HG02885 (cell line): ENCODE measurements at regions not wholly inside any gene's neighbourhood (a gene's known extent, or its start where the extent isn't known, plus 50 kb on each side); places are given as distances from the start of the nearest gene placed in this dataset.
A peak's percentile ranks its signal among the peaks of the same experiment; 100 is the strongest.
"Not testable (repeated sequence)": the region's sequence is repeated elsewhere in the genome, so short reads cannot be mapped to it uniquely, and the experiment has no call there.

Experiments
- ATAC-seq: cut with Tn5 transposase; IDR thresholded peaks from one replicate; pipeline ENCODE4 v1.9.1; 2021; ENCODE audit warnings: mild to moderate bottlenecking; ENCODE audit not compliant: unreplicated experiment, poor library complexity

DNA sequence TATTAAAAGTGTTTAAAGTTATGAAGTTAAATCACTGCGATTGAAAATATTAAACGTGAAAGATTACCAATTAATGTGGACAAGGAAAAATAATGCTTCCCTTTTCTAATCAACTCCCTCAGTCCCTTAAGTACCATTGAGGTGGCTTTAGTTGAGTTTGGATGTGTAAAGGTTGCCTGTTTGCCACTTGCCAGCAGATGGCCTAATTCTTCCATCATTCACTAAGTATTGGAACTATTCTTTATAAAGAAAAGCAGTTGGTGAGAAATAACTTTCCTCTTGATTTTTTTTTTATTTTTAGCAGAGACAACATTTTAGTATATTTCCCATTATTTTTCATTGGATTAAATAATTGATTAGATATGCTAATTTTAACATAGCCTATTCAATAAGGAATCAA, 295.9 kb upstream of the TACR3 start:
- no peak for ATAC-seq

DNA sequence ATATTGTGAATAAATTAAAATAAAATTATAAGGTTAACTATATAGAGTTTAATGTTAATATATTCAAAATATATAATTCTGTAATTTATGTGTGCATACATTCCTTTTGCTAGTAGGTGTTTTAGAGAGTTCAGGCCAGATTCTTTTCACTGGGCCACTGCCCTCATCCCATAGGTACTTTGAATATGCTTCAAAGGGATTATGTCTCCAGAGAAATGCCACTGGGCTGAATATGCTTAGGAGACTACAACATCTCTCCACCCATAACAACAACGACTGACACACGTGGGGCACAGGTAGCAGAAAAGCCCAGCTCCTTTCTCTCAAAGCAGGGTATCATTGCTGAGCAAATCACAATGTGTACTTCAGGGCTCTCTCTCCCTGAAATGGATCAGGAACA, 290.9 kb upstream of the TACR3 start:
- no peak for ATAC-seq

DNA sequence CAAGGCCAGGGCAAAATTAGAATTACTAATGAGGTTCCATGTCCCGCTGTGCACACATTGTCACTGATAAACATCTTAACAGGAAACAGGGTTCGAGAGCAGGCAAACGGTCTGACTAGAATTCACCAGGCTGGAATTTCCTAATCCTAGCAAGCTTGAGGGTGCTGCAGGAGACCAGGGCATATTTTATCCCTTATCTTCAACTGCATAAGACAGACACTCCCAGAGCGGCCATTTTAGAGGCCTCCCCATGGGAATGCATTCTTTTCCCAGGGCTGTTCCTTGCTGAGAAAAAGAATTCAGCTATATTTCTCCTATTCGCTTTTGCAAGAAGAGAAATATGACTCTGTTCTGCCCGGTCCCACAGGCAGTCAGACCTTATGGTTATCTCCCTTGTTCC, 282.5 kb upstream of the TACR3 start:
- ATAC-seq, result not testable (repeated sequence)

DNA sequence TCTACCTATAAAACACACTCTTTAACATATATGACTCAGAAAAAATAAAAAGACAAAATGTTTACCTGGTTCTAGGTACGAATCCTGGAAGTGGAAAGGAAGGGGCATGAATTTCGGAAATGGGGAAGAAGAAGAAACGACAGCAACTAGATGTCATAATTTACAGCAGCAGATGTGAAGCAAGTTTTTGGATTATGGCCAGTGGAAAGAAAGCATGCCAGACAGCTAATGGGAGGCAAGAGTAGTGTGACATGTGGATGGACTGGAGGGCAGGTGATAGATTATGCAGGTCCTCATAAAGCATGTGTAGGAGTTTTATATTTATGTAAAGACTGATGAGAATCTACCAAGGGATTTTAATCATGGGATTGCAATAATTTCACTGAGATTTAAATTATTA, 279.0 kb upstream of the TACR3 start:
- no peak for ATAC-seq

DNA sequence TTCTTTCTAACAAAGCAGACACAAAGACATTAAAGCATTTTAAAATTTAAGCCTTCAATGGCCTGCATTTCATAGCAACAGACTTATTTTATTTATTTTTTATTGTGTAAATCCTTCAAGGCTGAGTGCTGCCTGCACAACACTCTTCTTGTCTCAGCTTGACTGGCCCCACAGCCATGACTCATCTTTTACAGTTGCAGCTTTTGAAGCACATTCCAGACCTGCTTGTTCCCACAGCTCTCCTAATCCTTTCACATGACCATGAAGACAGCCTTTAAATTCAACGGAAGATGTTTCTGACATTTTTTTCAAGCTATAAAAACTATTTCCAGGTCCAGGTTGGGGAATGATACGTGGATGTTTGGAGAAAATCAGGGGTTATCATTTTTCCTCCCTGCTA, 276.9 kb upstream of the TACR3 start:
- no peak for ATAC-seq

DNA sequence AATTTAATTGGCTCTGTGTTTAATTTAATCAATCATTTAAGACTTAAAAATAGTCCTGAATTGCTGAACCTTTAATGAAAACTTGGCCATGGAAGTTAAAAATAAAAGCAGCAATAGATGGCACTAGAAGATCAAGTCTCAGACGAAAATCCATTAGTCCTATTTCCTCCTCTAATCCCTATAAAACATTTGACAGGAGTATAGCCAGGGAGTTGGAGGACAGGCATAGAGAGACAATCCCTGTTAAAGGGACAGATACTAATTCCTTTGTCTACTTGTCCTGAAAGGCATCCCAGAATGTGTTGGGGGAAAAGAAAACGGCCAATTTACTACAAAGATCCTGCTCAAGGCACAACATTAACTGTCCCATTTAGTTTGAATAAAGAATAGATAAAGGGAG, 276.3 kb upstream of the TACR3 start:
- ATAC-seq, result no peak

DNA sequence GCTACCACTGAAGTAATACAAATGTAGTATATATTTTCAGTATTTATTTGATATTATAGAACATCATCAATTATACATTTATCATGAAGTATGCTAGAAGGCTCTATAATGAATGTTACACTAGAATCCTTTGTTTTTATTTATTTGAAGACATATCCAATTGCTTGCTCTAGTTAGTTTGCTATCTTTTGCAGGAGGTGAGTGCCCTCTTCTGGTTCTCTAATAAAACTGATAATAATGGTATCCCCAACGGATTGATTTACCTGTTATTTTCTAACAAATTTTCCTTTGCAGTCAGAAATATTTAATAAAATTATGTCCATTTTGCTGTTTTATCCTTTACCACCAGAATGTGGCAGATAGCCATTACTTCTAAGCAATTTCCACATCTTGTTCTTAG, 274.3 kb upstream of the TACR3 start:
- ATAC-seq, result no peak

DNA sequence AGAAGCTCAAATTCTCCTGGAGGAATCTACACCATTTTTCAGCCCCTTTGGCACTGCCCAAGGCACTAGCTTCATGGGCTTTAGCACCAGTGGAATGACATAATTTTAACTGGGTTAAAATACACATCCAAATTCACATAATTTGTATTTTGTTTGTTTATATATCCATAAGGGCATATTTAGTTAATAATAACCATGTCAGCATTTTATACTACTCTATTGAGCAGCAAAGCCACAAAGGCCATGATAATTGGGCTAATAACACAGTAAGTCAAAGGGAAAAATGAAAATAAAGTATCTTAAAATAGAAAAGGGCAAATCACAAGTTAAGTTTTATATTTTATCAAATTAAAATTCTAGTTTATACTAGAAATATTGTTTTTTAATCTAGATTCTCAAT, 262.7 kb upstream of the TACR3 start:
- no peak for ATAC-seq

DNA sequence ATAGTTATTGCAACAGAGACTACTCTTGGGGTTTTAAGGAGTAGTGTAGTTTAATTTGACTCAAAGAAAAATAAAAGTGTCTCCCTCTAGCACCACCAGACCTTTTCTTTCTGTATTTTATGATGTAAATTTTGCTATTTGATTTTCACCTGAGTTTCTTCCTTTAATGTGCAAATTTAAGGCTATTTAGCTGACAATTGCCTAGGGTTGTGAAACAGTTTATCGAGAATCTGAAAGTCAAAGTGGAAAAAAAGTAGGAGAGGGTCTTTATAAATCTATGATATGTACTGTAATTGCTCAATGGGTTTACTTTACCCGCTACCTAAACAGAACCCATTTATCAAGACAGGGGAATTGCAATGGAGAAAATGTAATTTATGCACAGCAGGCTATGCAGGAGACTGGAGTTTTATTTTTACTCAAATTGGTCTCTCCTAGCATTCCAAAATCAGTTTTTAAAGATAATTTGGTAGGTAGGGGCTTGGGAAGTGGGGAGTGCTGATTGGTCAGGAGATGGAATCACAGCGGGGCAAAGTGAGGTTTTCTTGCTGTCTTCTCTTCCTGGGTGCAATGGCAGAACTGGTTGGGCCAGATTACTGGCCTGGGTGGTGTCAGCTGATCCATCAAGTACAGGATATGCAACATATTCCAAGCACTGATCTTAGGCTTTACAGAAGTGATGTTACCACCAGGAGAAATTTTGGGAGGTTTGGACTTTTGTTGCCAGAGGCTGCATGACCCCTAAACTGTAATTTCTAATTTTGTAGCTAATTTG, 228.6 kb upstream of the TACR3 start:
- ATAC-seq, result no peak

DNA sequence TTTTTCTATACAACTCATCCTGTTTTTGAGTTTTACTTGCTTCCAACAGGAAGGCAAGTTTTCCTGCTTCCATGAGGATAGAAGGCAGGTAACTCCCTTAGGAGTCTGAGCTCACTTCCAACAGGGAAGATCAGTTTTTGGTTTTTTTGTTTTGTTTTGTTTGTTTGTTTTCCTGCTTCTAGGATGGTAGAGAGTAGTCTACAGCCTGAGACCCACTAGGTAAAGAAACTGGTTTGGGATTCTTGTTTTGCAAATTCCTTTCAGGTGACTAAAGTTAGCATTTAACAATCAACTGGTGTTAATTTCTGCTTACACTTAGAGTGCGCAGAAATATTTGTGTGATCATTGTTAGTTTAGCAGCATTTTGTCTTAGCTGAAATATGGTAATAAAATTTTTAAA, 227.8 kb upstream of the TACR3 start:
- ATAC-seq, result no peak

DNA sequence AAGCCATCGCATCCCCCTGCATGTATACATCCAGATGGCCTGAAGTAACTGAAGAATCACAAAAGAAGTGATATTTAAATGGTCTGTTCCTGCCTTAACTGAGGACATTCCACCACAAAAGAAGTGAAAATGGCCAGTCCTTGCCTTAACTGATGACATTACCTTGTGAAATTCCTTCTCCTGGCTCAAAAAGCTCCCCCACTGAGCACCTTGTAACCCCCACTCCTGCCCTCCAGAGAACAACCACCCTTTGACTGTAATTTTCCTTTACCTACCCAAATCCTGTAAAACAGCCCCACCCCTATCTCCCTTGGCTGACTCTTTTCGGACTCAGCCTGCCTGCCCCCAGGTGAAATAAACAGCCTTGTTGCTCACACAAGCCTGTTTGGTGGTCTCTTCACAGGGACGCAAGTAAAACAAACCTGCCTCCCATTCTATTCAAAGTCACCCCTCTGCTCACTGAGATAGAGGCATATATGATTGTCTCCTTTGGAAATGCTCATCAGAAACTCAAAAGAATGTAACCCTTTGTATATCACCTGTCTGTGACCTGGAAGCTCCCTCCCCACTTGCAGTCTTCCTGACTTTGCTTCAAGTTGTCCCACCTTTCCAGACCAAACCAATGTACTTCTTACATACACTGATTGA, 227.0 kb upstream of the TACR3 start:
- not testable (repeated sequence) for ATAC-seq

DNA sequence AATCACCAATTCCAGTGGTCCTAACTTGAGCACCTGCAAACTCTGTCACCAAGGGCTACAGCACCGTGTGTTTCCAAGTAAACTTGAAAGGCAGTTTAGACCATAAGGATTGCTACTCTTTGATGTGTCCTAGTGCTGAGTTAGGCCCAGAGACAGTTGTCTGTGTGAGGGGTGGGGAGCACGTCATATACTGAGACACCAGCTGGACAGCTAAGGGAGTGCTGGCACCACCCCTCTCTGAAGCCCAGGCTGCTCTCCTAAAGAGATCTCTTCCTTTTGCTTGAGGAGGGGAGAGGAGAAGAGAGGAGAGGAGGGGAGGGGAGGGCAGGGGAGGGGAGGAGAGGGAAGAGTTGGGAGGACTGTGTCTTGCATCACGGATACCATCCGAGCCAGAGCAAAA, 218.7 kb upstream of the TACR3 start:
- ATAC-seq, result no peak

DNA sequence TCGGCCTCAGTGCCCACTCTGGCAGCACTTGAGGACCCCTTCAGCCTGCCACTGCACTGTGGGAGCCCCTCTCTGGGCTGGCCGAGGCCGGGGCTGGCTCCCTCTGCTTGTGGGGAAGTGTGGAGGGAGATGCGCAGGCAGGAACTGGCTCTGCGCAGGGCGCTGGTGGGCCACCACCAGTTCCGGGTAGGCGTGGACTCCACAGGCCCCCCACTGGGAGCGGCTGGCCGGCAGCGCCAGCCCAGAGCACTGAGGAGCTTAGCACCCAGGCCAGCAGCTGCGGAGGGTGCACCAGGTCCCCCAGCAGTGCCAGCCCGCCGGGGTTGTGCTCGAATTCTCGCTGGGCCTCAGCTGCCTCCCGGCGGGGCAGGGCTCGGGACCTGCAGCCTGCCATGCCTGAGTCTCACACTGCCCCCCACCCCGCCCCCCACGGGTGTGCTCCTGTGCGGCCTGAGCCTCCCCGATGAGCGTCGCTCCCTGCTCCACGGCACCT, 216.9 kb upstream of the TACR3 start:
- no peak for ATAC-seq

DNA sequence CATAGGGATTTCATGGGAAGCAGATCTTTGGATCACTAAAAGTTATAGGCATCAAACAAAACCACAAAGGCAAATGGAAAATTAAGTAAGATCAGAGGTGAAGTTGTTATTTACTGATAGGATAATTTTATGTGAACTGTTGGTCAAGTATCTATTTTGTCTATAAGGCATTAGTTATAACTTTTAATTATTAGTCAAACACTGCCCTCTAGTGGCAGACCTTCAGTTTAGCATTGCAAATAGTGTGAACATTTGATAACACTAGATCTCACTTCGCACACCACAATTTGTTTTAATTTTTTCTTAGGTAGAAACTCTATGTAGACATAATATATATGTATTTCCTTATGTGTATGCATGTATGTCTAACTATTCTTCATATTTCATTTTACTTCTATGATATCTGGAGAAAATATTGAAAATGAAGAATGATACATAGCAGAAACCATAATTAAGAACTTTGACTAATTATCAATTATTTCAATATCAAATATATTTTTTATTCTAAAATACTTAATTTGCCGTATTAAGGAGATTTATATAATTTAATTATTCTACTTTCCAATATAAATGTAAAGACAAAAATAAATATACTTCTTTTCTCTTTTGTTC, 214.5 kb upstream of the TACR3 start:
- ATAC-seq, result peak; percentile 85

DNA sequence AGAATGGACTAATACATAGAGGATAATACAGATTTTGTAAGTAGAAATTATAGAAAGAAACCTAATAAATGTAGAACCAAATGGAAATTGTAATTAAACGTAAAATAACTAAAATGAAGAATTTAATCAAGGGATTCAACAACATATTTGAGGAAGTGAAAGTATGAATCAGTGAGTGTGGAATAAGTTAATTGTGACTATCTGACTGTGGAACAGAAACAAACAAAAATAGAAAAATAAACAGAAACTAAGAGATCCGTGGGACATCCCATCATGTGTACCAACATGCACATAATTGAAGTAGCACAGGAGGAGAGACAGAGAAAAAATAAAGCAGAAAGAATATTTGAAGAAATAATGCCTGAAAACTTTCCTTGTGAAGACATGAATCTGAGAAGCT, 208.6 kb upstream of the TACR3 start:
- no peak for ATAC-seq

DNA sequence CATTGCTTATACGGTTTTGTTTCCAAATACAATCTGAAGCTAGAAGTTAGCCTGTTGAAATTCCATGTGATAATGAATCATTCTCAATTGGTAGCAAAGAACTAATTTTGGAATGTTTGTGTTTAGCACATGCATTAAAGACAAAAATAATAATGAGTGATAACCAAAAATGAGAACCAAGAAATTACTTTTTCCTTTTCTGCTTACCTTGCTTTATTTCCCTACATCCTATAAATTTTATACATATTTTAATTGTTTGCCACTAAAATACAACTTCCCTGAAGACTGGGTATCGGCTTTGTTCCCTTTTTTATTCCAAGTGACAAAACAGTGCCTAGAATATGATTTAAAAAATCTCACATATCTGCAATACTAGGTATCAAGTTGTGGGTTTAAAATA, 203.8 kb upstream of the TACR3 start:
- ATAC-seq, result no peak

DNA sequence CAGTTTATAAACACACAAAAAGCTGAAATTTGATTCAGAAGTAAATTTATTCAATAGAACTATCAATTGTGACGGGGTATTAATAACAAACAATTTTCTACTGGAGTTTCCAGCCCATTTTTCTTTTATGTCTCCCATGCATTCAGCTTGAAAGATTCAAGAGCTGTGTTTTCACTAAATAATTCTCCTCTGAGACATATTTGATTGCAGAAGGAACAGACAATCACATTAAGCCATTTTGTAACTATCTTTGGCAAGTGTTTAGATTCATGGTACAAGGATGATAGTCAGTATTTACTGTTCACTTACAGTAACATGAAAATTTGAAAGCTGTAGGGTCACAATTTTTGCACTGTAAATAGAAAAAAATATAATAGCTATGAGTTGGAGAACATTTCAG, 198.4 kb upstream of the TACR3 start:
- no peak for ATAC-seq

DNA sequence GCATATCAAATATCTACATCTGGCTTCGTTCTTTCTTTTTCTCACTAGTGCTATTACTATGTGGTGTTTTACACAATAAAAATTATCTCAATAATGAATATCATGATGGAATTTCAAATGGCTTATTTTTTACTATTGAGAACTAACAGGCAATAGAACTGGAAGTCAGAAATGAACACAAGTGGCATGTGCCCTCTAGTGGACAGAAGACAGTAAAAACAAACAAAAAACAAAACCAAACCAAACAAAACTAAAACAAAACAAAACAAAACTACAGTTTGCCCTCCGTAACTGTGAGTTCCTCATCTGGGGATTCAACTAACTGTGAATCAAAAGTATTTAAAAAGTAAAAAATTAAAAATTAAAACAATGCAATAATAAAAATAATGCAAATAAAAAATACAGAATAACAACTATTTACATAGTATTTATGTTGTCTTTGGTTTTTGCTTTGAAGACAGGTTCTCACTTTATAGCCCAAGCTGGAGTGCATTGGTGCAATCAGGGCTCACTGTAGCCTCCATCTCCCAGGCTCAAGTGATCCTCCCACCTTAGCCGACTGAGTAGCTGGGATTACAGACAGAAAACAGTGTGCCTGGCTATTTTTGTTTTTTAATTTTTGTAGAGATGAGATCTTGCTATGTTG, 195.6 kb upstream of the TACR3 start:
- ATAC-seq, result peak; percentile 91

DNA sequence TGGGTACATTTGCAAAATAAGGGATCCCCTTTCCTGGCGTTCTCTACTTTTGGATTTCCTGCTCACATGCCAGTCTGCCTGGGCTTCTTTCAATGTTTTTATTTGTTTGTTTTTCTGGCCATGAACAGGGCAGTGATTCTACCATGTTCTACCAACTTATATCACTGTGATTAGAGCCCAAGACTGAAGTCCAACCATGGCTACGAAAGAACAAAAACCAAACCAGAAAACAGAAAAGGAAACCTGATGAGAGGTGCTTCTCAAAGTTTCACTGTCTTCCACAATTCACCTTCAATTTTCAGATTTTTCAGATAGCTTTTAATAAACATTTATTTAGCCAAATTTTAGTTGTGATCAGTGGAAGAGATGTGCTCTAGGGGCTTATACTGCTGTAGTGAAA, 187.6 kb upstream of the TACR3 start:
- no peak for ATAC-seq

DNA sequence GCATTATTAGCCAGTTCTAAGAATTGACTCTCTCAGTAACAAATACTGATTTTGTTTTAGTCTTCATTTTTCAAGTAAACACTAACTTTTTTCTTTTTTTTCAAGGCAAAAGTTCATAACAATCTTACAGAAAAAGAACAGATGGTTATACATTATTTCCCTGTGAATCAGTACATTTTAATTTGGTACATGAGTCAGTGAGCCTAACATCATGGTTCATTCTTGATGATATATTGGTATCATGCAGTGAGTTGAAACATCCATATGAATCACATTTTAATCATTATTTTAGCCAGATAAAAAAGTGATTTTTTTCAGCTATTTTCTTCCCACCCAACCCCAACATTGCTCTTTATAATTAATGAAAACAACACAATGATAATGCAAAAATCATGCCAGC, 184.3 kb upstream of the TACR3 start:
- ATAC-seq, result no peak

DNA sequence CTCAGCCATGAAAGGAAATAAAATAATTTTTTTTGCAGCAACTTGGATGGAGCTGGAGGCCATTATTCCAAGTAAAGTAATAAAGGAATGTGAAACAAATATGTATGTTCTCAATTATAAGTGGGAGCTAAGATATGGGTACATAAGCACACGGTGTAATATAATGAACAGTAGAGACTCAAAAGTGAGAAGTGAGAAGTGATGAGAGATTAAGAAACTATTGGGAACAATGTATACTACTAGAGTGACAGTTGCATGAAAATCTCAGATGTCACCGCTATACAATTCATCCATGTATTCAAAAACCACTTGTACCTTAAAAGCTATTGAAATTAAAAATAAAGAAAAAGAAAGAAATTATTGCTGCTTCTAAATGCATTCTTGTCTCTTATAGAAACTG, 182.9 kb upstream of the TACR3 start:
- ATAC-seq, result no peak
